Erythroblast (primary cell): ENCODE measurements at regions not wholly inside any gene's neighbourhood (a gene's known extent, or its start where the extent isn't known, plus 50 kb on each side); places are given as distances from the start of the nearest gene placed in this dataset.

Experiments
- GATA1 ChIP-seq: IDR thresholded peaks from 2 replicates; pipeline ENCODE4 v1.6.1; 2011; ENCODE audit warnings: low read depth, mild to moderate bottlenecking, control low read depth, low read length, moderate library complexity
- POLR2A ChIP-seq: IDR thresholded peaks from 2 replicates; pipeline ENCODE4 v1.6.1; 2011; ENCODE audit warnings: mild to moderate bottlenecking, low read length

DNA sequence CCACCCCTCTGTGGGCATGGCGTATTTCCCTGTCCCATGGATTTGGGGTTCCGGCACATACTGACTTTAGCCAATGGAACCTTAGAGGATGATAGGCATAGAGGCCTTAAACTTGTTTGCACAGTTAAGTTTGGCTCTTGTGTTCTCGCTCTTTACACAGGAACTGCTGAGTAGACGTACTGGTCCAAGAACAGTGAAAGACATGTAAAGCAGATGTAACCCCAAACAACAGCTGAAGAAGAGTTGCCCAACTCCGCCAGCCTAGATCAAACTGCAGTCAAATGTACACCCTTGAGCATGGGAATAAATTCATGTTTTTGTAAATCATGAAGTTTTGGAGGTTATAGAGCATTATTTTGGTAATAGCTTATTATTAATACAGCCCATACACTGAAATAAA, 260.0 kb upstream of the NREP start:
- TF ChIP-seq POLR2A: no peak
- no peak for TF ChIP-seq GATA1
